HepG2 (cell line): ENCODE measurements at regions not wholly inside any gene's neighbourhood (a gene's known extent, or its start where the extent isn't known, plus 50 kb on each side); places are given as distances from the start of the nearest gene placed in this dataset.

Source experiments
- ATAC-seq: fragments of 200-7000 bp; cut with Tn5 transposase; 3 replicates; pipeline ENCODE4 v1.9.1; 2020; ENCODE audit warnings: mild to moderate bottlenecking, moderate library complexity
- BruUV-seq: library from RNA; stranded (reverse); fragments of 400-500 nt; replicated peaks from 2 replicates; lab custom pipeline; 2021; lab: Mats Ljungman, UMichigan
- CTCF ChIA-PET: fragments of 300-600 bp; formaldehyde crosslinking; extraction: SDS; loops from one replicate; lab custom pipeline; 2021; ENCODE audit warnings: low total read pairs, inconsistent platforms, low intra/inter-chr PET ratio; lab: Yijun Ruan, JAX
- POLR2A ChIA-PET: fragments of 350-600 bp; sonication (Branson Sonifier 250); formaldehyde crosslinking; loops from one replicate; lab custom pipeline; 2020; ENCODE audit warnings: antibody characterized with exemption, inconsistent platforms; lab: Yijun Ruan, JAX
- DNase-seq: peaks from one replicate; pipeline ENCODE4 v3.0.0-alpha.2; 2015; ENCODE audit warnings: low spot score
- FAIRE-seq: peaks from 3 replicates; lab custom pipeline; 2011; peaks lifted over from hg19 to GRCh38; lab: Jason Lieb, UNC
- H2AFZ ChIP-seq: one replicate; pipeline ENCODE4 v1.6.1; 2011; ENCODE audit warnings: low read length, inconsistent platforms
- H3K27ac ChIP-seq: fragments of 300-600 bp; 3 replicates; pipeline ENCODE4 v1.8.0; 2011; ENCODE audit warnings: mixed run types, mild to moderate bottlenecking, mixed read lengths, low read length, inconsistent platforms; ENCODE audit not compliant: insufficient read depth; ENCODE audit errors: extremely low read length
- H3K27me3 ChIP-seq, 2 experiments: fragments of 200-600 bp in 1 of 2; 2 replicates in 1 of 2; 3 replicates in 1 of 2; pipeline versions ENCODE4 v1.6.0 to v1.8.0; 2011; ENCODE audit warnings: low read length in 2 of 2, mild to moderate bottlenecking in 2 of 2, moderate library complexity in 2 of 2, inconsistent platforms in 1 of 2; ENCODE audit not compliant: insufficient read depth in 2 of 2, control insufficient read depth in 1 of 2
- H3K36me3 ChIP-seq, 2 experiments: fragments of 200-600 bp in 1 of 2; replicated peaks in 1 of 2; 2 replicates in 1 of 2; 3 replicates in 1 of 2; pipeline versions ENCODE4 v1.5.1 to v1.8.0; 2011; ENCODE audit warnings: low read length in 2 of 2, inconsistent platforms in 1 of 2; ENCODE audit not compliant: insufficient read depth in 2 of 2, control insufficient read depth in 1 of 2
- H3K4me1 ChIP-seq: 2 replicates; pipeline ENCODE4 v1.5.1; 2012; ENCODE audit warnings: low read length, inconsistent platforms; ENCODE audit not compliant: insufficient read depth
- H3K4me2 ChIP-seq: 2 replicates; pipeline ENCODE4 v1.6.0; 2011; ENCODE audit warnings: low read depth, low read length, inconsistent platforms
- H3K4me3 ChIP-seq, 3 experiments: fragments of 200-600 bp in 1 of 3; sonication (generic), shearing (Covaris generic) in 1 of 3; replicated peaks in 1 of 3; 2 replicates each; pipeline ENCODE4 v1.5.1; 2011 to 2016; ENCODE audit warnings: low read length in 3 of 3, inconsistent platforms in 2 of 3, low read depth in 2 of 3, mild to moderate bottlenecking in 2 of 3, control low read depth in 1 of 3, mixed read lengths in 1 of 3; ENCODE audit not compliant: insufficient read depth in 1 of 3
- H3K79me2 ChIP-seq: one replicate; pipeline ENCODE4 v1.6.1; 2011; ENCODE audit warnings: low read length, inconsistent platforms; ENCODE audit not compliant: insufficient read depth
- H3K9ac ChIP-seq: 2 replicates; pipeline ENCODE4 v1.6.0; 2011; ENCODE audit warnings: mild to moderate bottlenecking, low read depth, low read length, inconsistent platforms; ENCODE audit not compliant: insufficient read depth
- H3K9me3 ChIP-seq: 2 replicates; pipeline ENCODE4 v1.5.1; 2012; ENCODE audit warnings: mild to moderate bottlenecking, low read length
- H4K20me1 ChIP-seq: 2 replicates; pipeline ENCODE4 v1.6.0; 2011; ENCODE audit warnings: inconsistent platforms, mild to moderate bottlenecking, low read length, moderate library complexity; ENCODE audit not compliant: insufficient read depth
- ARNTL ChIP-seq: sonication (generic); formaldehyde crosslinking; IDR thresholded peaks from 2 replicates; pipeline ENCODE4 v1.4.0; 2020; ENCODE audit warnings: mild to moderate bottlenecking, missing genetic modification reagents
- BORCS8-MEF2B ChIP-seq: sonication (generic); formaldehyde crosslinking; IDR thresholded peaks from 2 replicates; pipeline ENCODE4 v1.8.0; 2022; ENCODE audit warnings: mild to moderate bottlenecking, missing genetic modification reagents
- CCDC6 ChIP-seq: sonication (generic); formaldehyde crosslinking; IDR thresholded peaks from 2 replicates; pipeline ENCODE4 v1.8.1; 2022; ENCODE audit warnings: mild to moderate bottlenecking, missing genetic modification reagents, moderate library complexity
- DR1 ChIP-seq: sonication (generic); formaldehyde crosslinking; IDR thresholded peaks from 2 replicates; pipeline ENCODE4 v1.8.0; 2021; ENCODE audit warnings: mild to moderate bottlenecking, missing genetic modification reagents, inconsistent platforms
- FOXK1 ChIP-seq: sonication (generic); formaldehyde crosslinking; IDR thresholded peaks from 2 replicates; pipeline ENCODE4 v1.4.0; 2020; ENCODE audit warnings: low read depth, missing genetic modification reagents, borderline replicate concordance
- HNF4A ChIP-seq: sonication (generic); formaldehyde crosslinking; IDR thresholded peaks from 2 replicates; pipeline ENCODE4 v1.4.0; 2020; ENCODE audit warnings: missing genetic modification reagents
- MTA1 ChIP-seq: sonication (generic); formaldehyde crosslinking; IDR thresholded peaks from 2 replicates; pipeline ENCODE4 v1.4.0; 2020; ENCODE audit warnings: missing genetic modification reagents, mild to moderate bottlenecking, borderline replicate concordance
- NCOA2 ChIP-seq: sonication (generic); formaldehyde crosslinking; IDR thresholded peaks from 2 replicates; pipeline ENCODE4 v1.8.0; 2022; ENCODE audit warnings: inconsistent platforms
- NCOR1 ChIP-seq: fragments of 200-600 bp; sonication (generic); IDR thresholded peaks from 2 replicates; pipeline ENCODE4 v1.7.0; 2017; ENCODE audit warnings: antibody characterized with exemption, low read length, borderline replicate concordance
- NFE2L1 ChIP-seq: sonication (generic); formaldehyde crosslinking; IDR thresholded peaks from 2 replicates; pipeline ENCODE4 v1.4.0; 2020; ENCODE audit warnings: missing genetic modification reagents, mild to moderate bottlenecking, borderline replicate concordance
- NONO ChIP-seq, 2 experiments: fragments of 450-650 bp in 1 of 2; sonication (generic) in 1 of 2; formaldehyde crosslinking in 1 of 2; IDR thresholded peaks in 1 of 2; conservative IDR thresholded peaks in 1 of 2; 2 replicates each; pipeline versions ENCODE4 v1.6.1 to v1.8.0; 2017 to 2022; ENCODE audit warnings: mild to moderate bottlenecking in 1 of 2, missing genetic modification reagents in 1 of 2, moderate library complexity in 1 of 2
- RBM39 ChIP-seq: fragments of 200-400 bp; formaldehyde crosslinking; IDR thresholded peaks from one replicate; pipeline ENCODE4 v1.6.1; 2018; ENCODE audit warnings: antibody characterized with exemption, mild to moderate bottlenecking, low read depth, low read length; ENCODE audit not compliant: poor library complexity, severe bottlenecking
- SOX5 ChIP-seq: IDR thresholded peaks from 2 replicates; pipeline ENCODE4 v1.6.1; 2016; ENCODE audit warnings: borderline replicate concordance
- TMF1 ChIP-seq: sonication (generic); formaldehyde crosslinking; IDR thresholded peaks from 2 replicates; pipeline ENCODE4 v1.8.1; 2022; ENCODE audit warnings: low read depth, missing genetic modification reagents
- ZKSCAN1 ChIP-seq: fragments of 150-350 bp; IDR thresholded peaks from 2 replicates; pipeline ENCODE4 v1.6.1; 2014; ENCODE audit warnings: low read length
- ZNF180 ChIP-seq: sonication (generic); formaldehyde crosslinking; IDR thresholded peaks from 2 replicates; pipeline ENCODE4 v1.4.0; 2020; ENCODE audit warnings: low read depth, missing genetic modification reagents, borderline replicate concordance
- ZNF431 ChIP-seq: sonication (generic); formaldehyde crosslinking; IDR thresholded peaks from 2 replicates; pipeline ENCODE4 v1.9.0; 2022; ENCODE audit warnings: missing genetic modification reagents, low read depth, mild to moderate bottlenecking, borderline replicate concordance
- ZNF678 ChIP-seq: sonication (generic); formaldehyde crosslinking; IDR thresholded peaks from 2 replicates; pipeline ENCODE4 v1.4.0; 2020; ENCODE audit warnings: mild to moderate bottlenecking, missing genetic modification reagents
- ZNF850 ChIP-seq: sonication (generic); formaldehyde crosslinking; conservative IDR thresholded peaks from 2 replicates; pipeline ENCODE4 v1.9.0; 2021; ENCODE audit warnings: mild to moderate bottlenecking, missing genetic modification reagents
- WGBS: methylation state at CpG from one replicate; pipeline ENCODE4 v1.1.6; 2017; ENCODE audit warnings: low lambda C conversion rate; 5-methylcytosine and 5-hydroxymethylcytosine counted together
- in situ Hi-C: cut with HindIII; loops from 2 replicates; pipeline ENCODE4 v1.10.0; 2017; ENCODE audit warnings: low pct_unique_long_range_greater_than_20kb; ENCODE audit not compliant: extremely low pct_ligation_motif_present
- intact Hi-C: fragments of 100-400 bp; cut with micrococcal nuclease; formaldehyde crosslinking; loops from one replicate; pipeline ENCODE4 v1.10.0; 2022; ENCODE audit not compliant: unreplicated experiment
- TF ChIP-seq, protein P1 (sequence below): sonication (generic); formaldehyde crosslinking; IDR thresholded peaks from 2 replicates; pipeline ENCODE4 v1.4.0; 2020; ENCODE audit warnings: missing genetic modification reagents, borderline replicate concordance
- TF ChIP-seq, protein P2 (sequence below): sonication (generic); formaldehyde crosslinking; IDR thresholded peaks from 2 replicates; pipeline ENCODE4 v1.4.0; 2020; ENCODE audit warnings: missing genetic modification reagents; ENCODE audit errors: not compliant biosample characterization

DNA sequence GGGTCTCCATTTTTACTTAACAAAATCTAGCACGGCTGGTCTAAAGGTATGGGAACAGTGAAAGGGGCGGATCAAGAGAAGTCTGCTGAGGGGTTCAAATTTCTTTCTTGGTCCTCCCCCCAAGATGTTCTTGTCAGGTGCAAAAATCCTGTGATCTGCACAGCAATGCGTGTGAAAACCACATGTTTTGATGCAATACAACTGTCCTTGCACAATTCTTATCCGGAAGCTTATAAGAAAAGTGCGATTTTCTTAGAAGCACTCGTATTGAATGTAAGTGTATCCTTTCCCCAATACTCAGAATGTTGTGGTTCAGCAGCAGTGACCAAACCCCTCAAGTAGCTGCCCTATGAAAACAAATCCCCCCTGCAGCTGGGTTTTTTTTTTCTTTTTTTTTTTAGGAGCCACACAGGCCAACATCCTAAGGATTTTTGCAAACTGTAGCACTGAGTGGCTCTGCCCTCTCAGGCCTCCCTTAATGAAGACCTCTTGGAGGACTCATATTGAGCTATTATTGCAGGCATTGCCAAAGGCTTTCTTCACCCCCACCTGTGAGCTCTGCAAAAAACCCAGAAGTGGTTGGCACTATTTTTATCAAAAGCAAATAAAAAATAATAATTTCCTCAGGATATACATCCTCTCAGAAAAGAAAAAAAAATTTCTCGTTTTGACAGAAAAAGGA, 151.9 kb upstream of the ITGB1 start (continued):
- TF ChIP-seq ZNF180 (CRISPR knock-in tag) = no peak
- no peak for TF ChIP-seq NCOR1
- no peak for TF ChIP-seq FOXK1 (CRISPR knock-in tag)
- TF ChIP-seq CCDC6 (CRISPR knock-in tag) = no peak
- TF ChIP-seq RBM39 = no peak
- no peak for TF ChIP-seq HNF4A (CRISPR knock-in tag)
- TF ChIP-seq NCOA2 = no peak
- no peak for TF ChIP-seq ZNF431
- no peak for TF ChIP-seq BORCS8-MEF2B (CRISPR knock-in tag)
- no peak for TF ChIP-seq MTA1
- TF ChIP-seq NONO (IDR thresholded peaks at IDR 0.05) = no peak
- TF ChIP-seq NONO (CRISPR knock-in tag; conservative IDR thresholded peaks at IDR 0.05) = no peak

DNA sequence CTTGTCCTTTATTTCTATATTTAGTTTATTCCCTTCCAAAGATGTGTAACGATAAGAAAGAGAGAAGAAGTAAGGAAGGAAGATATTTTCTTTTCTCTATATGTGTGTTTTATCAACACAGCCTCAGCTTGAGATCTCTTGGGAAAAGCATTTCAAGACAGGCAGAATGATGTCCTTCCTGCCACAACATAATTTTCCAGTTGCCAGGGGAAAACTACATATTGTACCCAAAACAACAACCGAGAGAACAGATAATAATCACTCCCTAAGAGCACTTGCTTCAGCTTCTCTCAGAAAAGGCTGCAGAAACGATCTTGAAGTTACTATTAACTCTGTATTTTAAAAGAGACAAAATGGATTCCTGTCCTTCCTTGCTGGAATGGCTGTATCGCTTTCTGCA, 151.4 kb upstream of the ITGB1 start:
- ATAC-seq = no peak
- no peak for FAIRE-seq
- no TSS peak for BruUV-seq
- CTCF ChIA-PET = no interaction called here
- Histone ChIP-seq H3K27me3 (peaks cover 0 to 21% of the 10 kb centered on the region in 2 experiments; a peak in 3 of 5 replicates), H3K4me1 (no peaks in the 10 kb centered on the region), H3K27ac (no peak overlapping the region), H2AFZ (no peak overlapping the region), H3K9ac (no peak overlapping the region), H3K4me3 (no peak overlapping the region), H3K9me3 (no peaks in the 10 kb centered on the region), H3K79me2 (no peaks in the 10 kb centered on the region), H3K4me2 (no peak overlapping the region), H4K20me1 (no peaks in the 10 kb centered on the region), H3K36me3 (no peaks in the 10 kb centered on the region)
- WGBS = 13% methylated on average over 4 of the region's 4 CpGs
- in situ Hi-C loops = no loop called here
- POLR2A ChIA-PET = no interaction called here
- no peak for DNase-seq
- intact Hi-C loops = no loop called here
- no peak for TF ChIP-seq ZNF678 (CRISPR knock-in tag)
- no peak for TF ChIP-seq TMF1
- no peak for TF ChIP-seq ZNF850 (CRISPR knock-in tag)
- TF ChIP-seq, protein P1, sequence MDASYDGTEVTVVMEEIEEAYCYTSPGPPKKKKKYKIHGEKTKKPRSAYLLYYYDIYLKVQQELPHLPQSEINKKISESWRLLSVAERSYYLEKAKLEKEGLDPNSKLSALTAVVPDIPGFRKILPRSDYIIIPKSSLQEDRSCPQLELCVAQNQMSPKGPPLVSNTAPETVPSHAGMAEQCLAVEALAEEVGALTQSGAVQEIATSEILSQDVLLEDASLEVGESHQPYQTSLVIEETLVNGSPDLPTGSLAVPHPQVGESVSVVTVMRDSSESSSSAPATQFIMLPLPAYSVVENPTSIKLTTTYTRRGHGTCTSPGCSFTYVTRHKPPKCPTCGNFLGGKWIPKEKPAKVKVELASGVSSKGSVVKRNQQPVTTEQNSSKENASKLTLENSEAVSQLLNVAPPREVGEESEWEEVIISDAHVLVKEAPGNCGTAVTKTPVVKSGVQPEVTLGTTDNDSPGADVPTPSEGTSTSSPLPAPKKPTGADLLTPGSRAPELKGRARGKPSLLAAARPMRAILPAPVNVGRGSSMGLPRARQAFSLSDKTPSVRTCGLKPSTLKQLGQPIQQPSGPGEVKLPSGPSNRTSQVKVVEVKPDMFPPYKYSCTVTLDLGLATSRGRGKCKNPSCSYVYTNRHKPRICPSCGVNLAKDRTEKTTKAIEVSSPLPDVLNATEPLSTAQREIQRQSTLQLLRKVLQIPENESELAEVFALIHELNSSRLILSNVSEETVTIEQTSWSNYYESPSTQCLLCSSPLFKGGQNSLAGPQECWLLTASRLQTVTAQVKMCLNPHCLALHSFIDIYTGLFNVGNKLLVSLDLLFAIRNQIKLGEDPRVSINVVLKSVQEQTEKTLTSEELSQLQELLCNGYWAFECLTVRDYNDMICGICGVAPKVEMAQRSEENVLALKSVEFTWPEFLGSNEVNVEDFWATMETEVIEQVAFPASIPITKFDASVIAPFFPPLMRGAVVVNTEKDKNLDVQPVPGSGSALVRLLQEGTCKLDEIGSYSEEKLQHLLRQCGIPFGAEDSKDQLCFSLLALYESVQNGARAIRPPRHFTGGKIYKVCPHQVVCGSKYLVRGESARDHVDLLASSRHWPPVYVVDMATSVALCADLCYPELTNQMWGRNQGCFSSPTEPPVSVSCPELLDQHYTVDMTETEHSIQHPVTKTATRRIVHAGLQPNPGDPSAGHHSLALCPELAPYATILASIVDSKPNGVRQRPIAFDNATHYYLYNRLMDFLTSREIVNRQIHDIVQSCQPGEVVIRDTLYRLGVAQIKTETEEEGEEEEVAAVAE (CRISPR knock-in tag) = no peak
- TF ChIP-seq ZKSCAN1 = no peak
- TF ChIP-seq RBM39 = no peak
- TF ChIP-seq ARNTL (CRISPR knock-in tag) = no peak
- no peak for TF ChIP-seq DR1
- TF ChIP-seq NFE2L1 = no peak
- no peak for TF ChIP-seq SOX5 (CRISPR knock-in tag)
- TF ChIP-seq, protein P2, sequence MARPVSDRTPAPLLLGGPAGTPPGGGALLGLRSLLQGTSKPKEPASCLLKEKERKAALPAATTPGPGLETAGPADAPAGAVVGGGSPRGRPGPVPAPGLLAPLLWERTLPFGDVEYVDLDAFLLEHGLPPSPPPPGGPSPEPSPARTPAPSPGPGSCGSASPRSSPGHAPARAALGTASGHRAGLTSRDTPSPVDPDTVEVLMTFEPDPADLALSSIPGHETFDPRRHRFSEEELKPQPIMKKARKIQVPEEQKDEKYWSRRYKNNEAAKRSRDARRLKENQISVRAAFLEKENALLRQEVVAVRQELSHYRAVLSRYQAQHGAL (CRISPR knock-in tag) = no peak
